Tibial artery (tissue), 4 donors: ENCODE measurements at regions not wholly inside any gene's neighbourhood (a gene's known extent, or its start where the extent isn't known, plus 50 kb on each side); places are given as distances from the start of the nearest gene placed in this dataset.

Experiments
- DNase-seq, 2 donors: peaks; one replicate each; pipeline ENCODE4 v3.0.0-alpha.2; 2019
- H3K27ac ChIP-seq, 2 donors: fragments of 200-600 bp; sonication (generic) in 1 of 2; 1 replicate in 1 of 2; 2 replicates in 1 of 2; pipeline ENCODE4 v1.5.1; 2018 to 2019; ENCODE audit warnings: mild to moderate bottlenecking in 1 of 2
- H3K27me3 ChIP-seq, 2 donors: fragments of 200-600 bp; sonication (generic) in 1 of 2; one replicate each; pipeline versions ENCODE4 v1.5.1 to v1.6.0; 2016 to 2019
- H3K36me3 ChIP-seq, 3 donors: fragments of 200-600 bp; sonication (generic) in 2 of 3; one replicate each; pipeline ENCODE4 v1.5.1; 2016 to 2019; ENCODE audit warnings: mild to moderate bottlenecking in 2 of 3
- H3K4me1 ChIP-seq, 4 donors: fragments of 200-600 bp; sonication (generic) in 2 of 4; 1 replicate in 3 of 4; 2 replicates in 1 of 4; pipeline ENCODE4 v1.5.1; 2016 to 2019
- H3K4me3 ChIP-seq, 2 donors: fragments of 200-600 bp; sonication (generic) in 1 of 2; 1 replicate in 1 of 2; 2 replicates in 1 of 2; pipeline ENCODE4 v1.5.1; 2018 to 2019; ENCODE audit warnings: mild to moderate bottlenecking in 2 of 2
- H3K9me3 ChIP-seq, 3 donors: fragments of 200-600 bp; sonication (generic) in 1 of 3; one replicate each; pipeline ENCODE4 v1.5.1; 2016 to 2019
- intact Hi-C: fragments of 100-400 bp; cut with DNase I; formaldehyde crosslinking; loops from one replicate; pipeline ENCODE4 v1.15.0; 2023; ENCODE audit warnings: low total_unique reads
- TF ChIP-seq, protein P1 (sequence below), 2 experiments: fragments of 200-600 bp in 1 of 2; fragments of 450-650 bp in 1 of 2; IDR thresholded peaks; one replicate each; pipeline ENCODE4 v1.5.1; 2017 to 2019; ENCODE audit warnings: antibody characterized with exemption in 2 of 2, mild to moderate bottlenecking in 1 of 2, moderate library complexity in 1 of 2

DNA sequence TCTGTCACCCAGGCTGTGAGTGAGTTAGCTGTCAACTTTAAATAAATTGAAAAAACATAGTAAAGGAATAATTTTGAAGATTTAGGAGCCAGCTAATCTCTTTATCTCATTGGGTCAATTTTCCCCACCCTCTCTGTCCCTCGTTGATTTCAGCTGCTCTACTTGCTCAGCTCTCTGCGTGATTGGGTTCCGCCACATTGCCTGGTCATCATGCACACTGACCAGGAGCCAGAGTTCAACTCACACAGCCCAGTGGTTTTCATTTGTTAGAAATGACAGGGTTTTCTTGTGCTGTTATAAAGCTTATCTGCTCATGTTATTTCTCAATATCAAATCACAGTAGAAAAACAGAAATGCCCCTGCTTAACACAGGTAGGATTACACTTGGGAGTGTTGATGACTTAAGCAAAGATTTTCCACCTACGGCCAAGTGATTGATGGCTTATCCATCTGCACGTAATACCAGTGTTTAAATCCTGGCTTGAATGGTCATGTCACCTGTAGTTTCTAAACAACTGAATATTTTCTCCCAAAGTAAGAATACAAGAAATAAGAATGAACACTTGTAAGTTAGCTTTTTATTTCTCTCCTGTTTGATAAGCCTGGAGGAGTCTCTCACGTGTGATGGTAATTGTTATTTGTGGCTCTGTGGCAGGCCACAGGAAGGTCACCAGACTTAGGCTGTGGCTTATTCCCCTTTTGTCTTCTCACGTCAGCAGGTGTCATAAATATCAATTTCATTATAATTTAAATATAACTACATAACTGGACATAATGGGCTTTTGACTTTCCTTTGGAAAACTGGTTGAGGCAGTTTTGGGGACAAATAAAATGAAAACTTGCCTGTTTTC lies 367.2 kb upstream of the DDHD1 start:
- no peaks in the 10 kb centered on the region for H3K9me3 ChIP-seq

DNA sequence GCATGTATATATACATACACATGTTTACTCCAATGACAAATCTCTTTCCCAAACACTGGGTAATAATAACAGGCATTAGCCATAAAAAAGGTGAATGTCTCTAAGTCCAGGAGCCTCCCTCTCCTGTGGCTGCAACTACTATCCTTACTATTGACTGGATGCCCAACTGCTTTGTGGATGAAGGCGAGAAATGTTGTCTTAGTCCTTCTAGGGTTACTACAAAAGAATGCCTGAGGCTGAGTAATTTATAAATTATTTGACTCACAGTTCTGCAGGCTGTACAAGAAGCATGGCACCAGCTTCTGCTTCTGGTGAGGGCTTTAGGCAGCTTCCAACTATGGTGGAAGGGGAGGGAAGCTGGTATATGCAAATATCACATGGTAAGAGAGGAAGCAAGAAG lies 366.0 kb upstream of the DDHD1 start:
- Histone ChIP-seq H3K36me3 (no peaks in the 10 kb centered on the region), H3K4me3 (no peak overlapping the region), H3K27ac (no peak overlapping the region), H3K9me3 (no peaks in the 10 kb centered on the region), H3K27me3 (no peaks in the 10 kb centered on the region), H3K4me1 (no peaks in the 10 kb centered on the region)
- DNase-seq = no peak
- TF ChIP-seq, protein P1, sequence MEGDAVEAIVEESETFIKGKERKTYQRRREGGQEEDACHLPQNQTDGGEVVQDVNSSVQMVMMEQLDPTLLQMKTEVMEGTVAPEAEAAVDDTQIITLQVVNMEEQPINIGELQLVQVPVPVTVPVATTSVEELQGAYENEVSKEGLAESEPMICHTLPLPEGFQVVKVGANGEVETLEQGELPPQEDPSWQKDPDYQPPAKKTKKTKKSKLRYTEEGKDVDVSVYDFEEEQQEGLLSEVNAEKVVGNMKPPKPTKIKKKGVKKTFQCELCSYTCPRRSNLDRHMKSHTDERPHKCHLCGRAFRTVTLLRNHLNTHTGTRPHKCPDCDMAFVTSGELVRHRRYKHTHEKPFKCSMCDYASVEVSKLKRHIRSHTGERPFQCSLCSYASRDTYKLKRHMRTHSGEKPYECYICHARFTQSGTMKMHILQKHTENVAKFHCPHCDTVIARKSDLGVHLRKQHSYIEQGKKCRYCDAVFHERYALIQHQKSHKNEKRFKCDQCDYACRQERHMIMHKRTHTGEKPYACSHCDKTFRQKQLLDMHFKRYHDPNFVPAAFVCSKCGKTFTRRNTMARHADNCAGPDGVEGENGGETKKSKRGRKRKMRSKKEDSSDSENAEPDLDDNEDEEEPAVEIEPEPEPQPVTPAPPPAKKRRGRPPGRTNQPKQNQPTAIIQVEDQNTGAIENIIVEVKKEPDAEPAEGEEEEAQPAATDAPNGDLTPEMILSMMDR (IDR thresholded peaks at IDR 0.05) = no peak
- intact Hi-C loops = no loop called here

More for the DNA sequence above, 367.2 kb upstream of the DDHD1 start:
- Histone ChIP-seq H3K27me3 (no peaks in the 10 kb centered on the region), H3K4me3 (no peak overlapping the region), H3K27ac (no peak overlapping the region), H3K36me3 (no peaks in the 10 kb centered on the region), H3K4me1 (no peaks in the 10 kb centered on the region)
- no peak for DNase-seq
- TF ChIP-seq, protein P1 (IDR thresholded peaks at IDR 0.05) = no peak
- intact Hi-C loops = no loop called here

DNA sequence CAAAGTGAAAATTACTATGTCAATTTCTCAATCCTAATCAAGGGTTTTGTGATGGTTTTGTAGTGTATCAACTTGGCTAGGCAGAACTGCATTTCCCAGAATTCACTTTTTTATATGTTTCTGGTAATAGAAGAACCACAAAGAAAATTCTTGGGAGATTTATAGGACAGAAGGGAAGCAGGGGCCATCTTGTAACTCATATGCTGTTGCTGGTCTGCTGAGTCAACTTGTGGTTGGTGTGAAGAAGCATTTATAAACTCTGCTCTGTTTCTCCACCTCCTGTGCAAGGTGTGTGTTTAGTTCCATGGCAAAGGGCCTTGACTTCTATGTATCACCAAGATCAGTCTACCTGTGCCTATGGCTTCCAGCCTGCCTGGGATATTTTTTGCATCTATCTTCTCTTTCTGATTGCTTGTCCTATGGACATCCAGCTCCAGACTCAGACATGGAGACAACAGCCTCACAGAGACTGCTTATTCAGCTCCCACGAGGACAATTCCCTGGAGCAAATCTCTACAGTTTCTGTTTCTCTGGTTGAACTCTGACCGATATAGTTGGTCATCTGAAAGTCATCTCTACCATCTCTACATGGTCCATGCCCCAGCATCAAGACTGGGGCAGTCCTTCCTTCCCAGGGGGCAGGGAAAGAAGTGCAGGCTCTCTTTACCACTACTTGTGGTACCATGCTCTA lies 364.3 kb upstream of the DDHD1 start:
- TF ChIP-seq, protein P1 (IDR thresholded peaks at IDR 0.05) = no peak
- no peak overlapping the region for H3K4me3 ChIP-seq
- no peak for DNase-seq
- H3K27ac ChIP-seq = no peak overlapping the region
- H3K4me1 ChIP-seq = no peaks in the 10 kb centered on the region
- intact Hi-C loops = no loop called here
- H3K36me3 ChIP-seq = no peaks in the 10 kb centered on the region
- H3K27me3 ChIP-seq = no peaks in the 10 kb centered on the region
- no peaks in the 10 kb centered on the region for H3K9me3 ChIP-seq

DNA sequence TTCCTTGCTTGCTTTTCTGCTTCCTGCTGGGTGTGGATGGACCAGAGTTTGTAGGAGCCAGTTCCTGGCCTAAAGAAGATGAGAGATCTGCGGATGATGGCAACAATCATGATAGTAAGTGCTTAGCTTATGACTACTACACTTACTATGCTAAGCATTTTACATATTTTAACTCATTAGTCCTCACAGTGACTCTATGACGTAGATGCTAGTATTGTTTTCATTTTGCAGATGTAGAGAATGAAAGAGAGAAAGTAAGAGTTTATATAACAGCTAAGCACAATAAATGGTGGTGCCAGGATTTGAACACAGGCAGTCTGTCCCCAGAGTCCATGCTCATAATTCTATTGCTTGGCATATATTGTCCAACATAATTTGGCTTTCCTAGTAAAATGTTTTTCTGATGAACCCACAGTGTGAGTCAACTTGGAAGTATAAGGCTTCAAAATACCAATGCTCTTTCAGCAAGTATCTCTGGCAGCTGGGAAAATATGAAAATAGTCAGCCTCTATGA lies 363.2 kb upstream of the DDHD1 start:
- Histone ChIP-seq H3K27ac (no peak overlapping the region), H3K4me1 (no peaks in the 10 kb centered on the region), H3K4me3 (no peak overlapping the region), H3K9me3 (no peaks in the 10 kb centered on the region), H3K36me3 (no peaks in the 10 kb centered on the region), H3K27me3 (no peaks in the 10 kb centered on the region)
- no peak for DNase-seq
- TF ChIP-seq, protein P1 (IDR thresholded peaks at IDR 0.05) = no peak
- intact Hi-C loops = no loop called here

DNA sequence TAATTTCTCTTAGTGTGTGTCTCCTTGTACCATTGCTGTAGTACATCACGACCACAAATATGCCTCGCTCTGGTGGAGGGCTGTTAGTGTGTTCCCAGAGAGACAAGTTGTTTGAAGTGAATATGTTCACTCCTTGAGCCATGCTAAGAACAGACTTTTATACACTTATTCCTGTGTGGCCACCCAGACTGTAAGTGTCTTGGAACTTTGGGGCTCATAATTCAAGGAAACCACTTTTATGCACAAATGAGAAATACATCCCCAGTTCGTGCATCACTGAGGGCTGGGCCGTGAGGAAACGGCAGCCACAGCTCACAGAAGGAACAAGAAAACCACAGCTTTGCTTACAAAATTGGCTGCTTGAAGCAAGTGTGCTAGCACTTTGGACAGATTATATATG lies 362.2 kb upstream of the DDHD1 start:
- Histone ChIP-seq H3K27me3 (no peaks in the 10 kb centered on the region), H3K4me1 (no peaks in the 10 kb centered on the region), H3K36me3 (no peaks in the 10 kb centered on the region), H3K9me3 (no peaks in the 10 kb centered on the region), H3K4me3 (no peak overlapping the region), H3K27ac (no peak overlapping the region)
- DNase-seq = no peak
- intact Hi-C loops = no loop called here
- TF ChIP-seq, protein P1 (IDR thresholded peaks at IDR 0.05) = no peak
